ENCODE measurements at regions not wholly inside any gene's neighbourhood (a gene's known extent, or its start where the extent isn't known, plus 50 kb on each side); places are given as distances from the start of the nearest gene placed in this dataset.

GRCh38 chr14:71485833-71486232 is 446.4 kb upstream of the RGS6 start:
- H3K4me1 ChIP-seq (ENCODE audit: low read depth, poor library complexity, severe bottlenecking): no peaks in the 10 kb centered on the region
- H3K79me2 ChIP-seq (ENCODE audit: insufficient read depth, low read depth): no peaks in the 10 kb centered on the region
- no peak overlapping the region for H3K27ac ChIP-seq
- no peaks in the 10 kb centered on the region for H3K27me3 ChIP-seq (ENCODE audit: insufficient read depth, low read depth)
- no peaks in the 10 kb centered on the region for H4K20me1 ChIP-seq (ENCODE audit: insufficient read depth)
- no peaks in the 10 kb centered on the region for H3K36me3 ChIP-seq (ENCODE audit: insufficient read depth)
- H3K4me2 ChIP-seq: no peak overlapping the region
- H3K4me3 ChIP-seq (IDR thresholded peaks at IDR 0.05; ENCODE audit: insufficient read depth, low read depth, low read length): no peak overlapping the region
- H2AFZ ChIP-seq (ENCODE audit: low read depth): no peak overlapping the region
- no peak for TF ChIP-seq CTCF (conservative IDR thresholded peaks at IDR 0.05; ENCODE audit: low read depth, low read length)
- H3K9ac ChIP-seq: no peak overlapping the region

- Histone ChIP-seq H3K79me2 (ENCODE audit: insufficient read depth, low read depth) (no peaks in the 10 kb centered on the region), H3K36me3 (ENCODE audit: insufficient read depth) (no peaks in the 10 kb centered on the region), H2AFZ (ENCODE audit: low read depth) (no peak overlapping the region), H3K4me3 (IDR thresholded peaks at IDR 0.05; ENCODE audit: insufficient read depth, low read depth, low read length) (no peak overlapping the region), H3K27ac (no peak overlapping the region), H3K9ac (no peak overlapping the region), H4K20me1 (ENCODE audit: insufficient read depth) (no peaks in the 10 kb centered on the region), H3K27me3 (ENCODE audit: insufficient read depth, low read depth) (no peaks in the 10 kb centered on the region), H3K4me1 (ENCODE audit: low read depth, poor library complexity, severe bottlenecking) (no peaks in the 10 kb centered on the region), H3K4me2 (no peak overlapping the region)
- TF ChIP-seq CTCF (conservative IDR thresholded peaks at IDR 0.05; ENCODE audit: low read depth, low read length): no peak
Measured at GRCh38 chr14:71486279-71486678, 445.9 kb upstream of the RGS6 start.

- Histone ChIP-seq H3K4me2 (no peak overlapping the region), H3K4me3 (IDR thresholded peaks at IDR 0.05; ENCODE audit: insufficient read depth, low read depth, low read length) (no peak overlapping the region), H3K79me2 (ENCODE audit: insufficient read depth, low read depth) (no peaks in the 10 kb centered on the region), H3K36me3 (ENCODE audit: insufficient read depth) (no peaks in the 10 kb centered on the region), H2AFZ (ENCODE audit: low read depth) (no peak overlapping the region), H3K27ac (no peak overlapping the region), H3K9ac (no peak overlapping the region), H3K4me1 (ENCODE audit: low read depth, poor library complexity, severe bottlenecking) (no peaks in the 10 kb centered on the region), H4K20me1 (ENCODE audit: insufficient read depth) (no peaks in the 10 kb centered on the region), H3K27me3 (ENCODE audit: insufficient read depth, low read depth) (no peaks in the 10 kb centered on the region)
- no peak for TF ChIP-seq CTCF (conservative IDR thresholded peaks at IDR 0.05; ENCODE audit: low read depth, low read length)
Measured at GRCh38 chr14:71487449-71487848, 444.8 kb upstream of the RGS6 start.

GRCh38 chr14:71487941-71488340 is 444.3 kb upstream of the RGS6 start:
- H3K4me2 ChIP-seq: no peak overlapping the region

More at GRCh38 chr14:71487941-71488340, 444.3 kb upstream of the RGS6 start:
- Histone ChIP-seq H3K36me3 (ENCODE audit: insufficient read depth) (no peaks in the 10 kb centered on the region), H3K4me3 (IDR thresholded peaks at IDR 0.05; ENCODE audit: insufficient read depth, low read depth, low read length) (no peak overlapping the region), H3K4me1 (ENCODE audit: low read depth, poor library complexity, severe bottlenecking) (no peaks in the 10 kb centered on the region), H3K9ac (no peak overlapping the region), H3K27ac (no peak overlapping the region), H2AFZ (ENCODE audit: low read depth) (no peak overlapping the region), H3K79me2 (ENCODE audit: insufficient read depth, low read depth) (no peaks in the 10 kb centered on the region), H4K20me1 (ENCODE audit: insufficient read depth) (no peaks in the 10 kb centered on the region), H3K27me3 (ENCODE audit: insufficient read depth, low read depth) (no peaks in the 10 kb centered on the region)
- TF ChIP-seq CTCF (conservative IDR thresholded peaks at IDR 0.05; ENCODE audit: low read depth, low read length): no peak
